ENCODE measurements at regions not wholly inside any gene's neighbourhood (a gene's known extent, or its start where the extent isn't known, plus 50 kb on each side); places are given as distances from the start of the nearest gene placed in this dataset.
"Not testable (repeated sequence)": the region's sequence is repeated elsewhere in the genome, so short reads cannot be mapped to it uniquely, and the experiment has no call there.

- no peak for DNase-seq
- H3K9me3 ChIP-seq (ENCODE audit: control insufficient read depth, low read depth, low read length), result no peaks in the 10 kb centered on the region
- no peak overlapping the region for H3K27ac ChIP-seq (ENCODE audit: low read length)
- H3K27me3 ChIP-seq (ENCODE audit: control insufficient read depth, insufficient read depth, low read length), result peaks cover 2% of the 10 kb centered on the region
- WGBS (ENCODE audit: insufficient coverage, low lambda C conversion rate), result 93% methylated on average over 2 of the region's 5 CpGs
- no peak overlapping the region for H3K4me3 ChIP-seq (ENCODE audit: low read length)
- H3K36me3 ChIP-seq (ENCODE audit: control insufficient read depth, insufficient read depth, low read length), result no peaks in the 10 kb centered on the region
- H3K4me1 ChIP-seq (ENCODE audit: control insufficient read depth, insufficient read depth, low read length), result no peaks in the 10 kb centered on the region
Measured at GRCh38 chr12:67048371-67048770, 220.8 kb upstream of the CAND1 start.

GRCh38 chr12:67049199-67049598 lies 220.0 kb upstream of the CAND1 start:
- not testable (repeated sequence) for H3K9me3 ChIP-seq (ENCODE audit: control insufficient read depth, low read depth, low read length); DNase-seq; H3K4me3 ChIP-seq (ENCODE audit: low read length); H3K4me1 ChIP-seq (ENCODE audit: control insufficient read depth, insufficient read depth, low read length); H3K27ac ChIP-seq (ENCODE audit: low read length); H3K36me3 ChIP-seq (ENCODE audit: control insufficient read depth, insufficient read depth, low read length); H3K27me3 ChIP-seq (ENCODE audit: control insufficient read depth, insufficient read depth, low read length)
- WGBS (ENCODE audit: insufficient coverage, low lambda C conversion rate), result no CpG with 5 or more reads among the region's 4 CpGs

DNA sequence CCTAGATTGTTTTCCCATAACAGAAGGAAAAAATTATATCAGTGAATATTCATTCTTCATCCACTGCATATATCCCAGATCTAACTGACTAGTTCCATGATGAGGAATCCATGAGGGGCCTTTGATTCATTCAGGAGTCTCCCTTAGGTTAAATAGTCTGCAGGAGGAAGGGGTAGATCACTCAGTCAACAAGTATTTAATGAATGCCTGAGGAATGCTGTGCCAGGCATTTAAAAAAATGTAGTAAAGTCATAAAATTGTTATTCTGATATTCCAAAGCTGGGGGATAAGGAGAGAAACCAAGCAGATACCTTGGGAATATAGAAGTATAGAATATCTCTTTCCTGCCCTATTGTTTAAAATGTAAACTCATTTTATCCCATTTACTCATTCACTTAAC lies 216.2 kb upstream of the CAND1 start:
- H3K36me3 ChIP-seq (ENCODE audit: control insufficient read depth, insufficient read depth, low read length), result no peaks in the 10 kb centered on the region
- no peak for DNase-seq
- H3K4me3 ChIP-seq (ENCODE audit: low read length), result no peak overlapping the region
- no peaks in the 10 kb centered on the region for H3K27me3 ChIP-seq (ENCODE audit: control insufficient read depth, insufficient read depth, low read length)
- no peaks in the 10 kb centered on the region for H3K4me1 ChIP-seq (ENCODE audit: control insufficient read depth, insufficient read depth, low read length)
- H3K9me3 ChIP-seq (ENCODE audit: control insufficient read depth, low read depth, low read length), result no peaks in the 10 kb centered on the region
- H3K27ac ChIP-seq (ENCODE audit: low read length), result no peak overlapping the region

- H3K27me3 ChIP-seq (ENCODE audit: control insufficient read depth, insufficient read depth, low read length), result no peaks in the 10 kb centered on the region
- no peak for DNase-seq
- no peaks in the 10 kb centered on the region for H3K9me3 ChIP-seq (ENCODE audit: control insufficient read depth, low read depth, low read length)
- no peak overlapping the region for H3K27ac ChIP-seq (ENCODE audit: low read length)
- no peak overlapping the region for H3K4me3 ChIP-seq (ENCODE audit: low read length)
- H3K36me3 ChIP-seq (ENCODE audit: control insufficient read depth, insufficient read depth, low read length), result no peaks in the 10 kb centered on the region
- no peaks in the 10 kb centered on the region for H3K4me1 ChIP-seq (ENCODE audit: control insufficient read depth, insufficient read depth, low read length)
Measured at GRCh38 chr12:67056329-67056728, 212.8 kb upstream of the CAND1 start.

DNA sequence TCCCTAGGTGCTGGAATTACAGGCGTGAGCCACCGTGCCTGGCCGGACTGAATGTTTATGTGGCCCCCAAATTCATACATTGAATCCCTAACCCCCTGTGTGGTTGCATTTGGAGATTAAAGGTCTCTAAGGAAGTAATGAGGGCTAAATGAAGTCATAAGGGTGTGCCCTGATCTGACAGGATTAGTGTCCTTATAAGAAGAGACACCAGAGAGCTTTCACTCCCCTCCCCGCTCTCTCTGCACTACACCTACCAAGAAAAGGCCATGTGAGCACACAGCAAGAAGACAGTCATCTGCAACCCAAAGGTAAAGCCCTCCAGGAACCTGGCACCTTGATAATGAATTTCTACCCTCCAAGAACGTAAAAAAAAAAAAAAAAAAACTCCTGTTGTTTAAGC lies 212.1 kb upstream of the CAND1 start:
- Histone ChIP-seq H3K4me3 (ENCODE audit: low read length) (no peak overlapping the region), H3K9me3 (ENCODE audit: control insufficient read depth, low read depth, low read length) (no peaks in the 10 kb centered on the region), H3K36me3 (ENCODE audit: control insufficient read depth, insufficient read depth, low read length) (no peaks in the 10 kb centered on the region), H3K4me1 (ENCODE audit: control insufficient read depth, insufficient read depth, low read length) (no peaks in the 10 kb centered on the region), H3K27me3 (ENCODE audit: control insufficient read depth, insufficient read depth, low read length) (peaks cover 2% of the 10 kb centered on the region), H3K27ac (ENCODE audit: low read length) (no peak overlapping the region)
- no peak for DNase-seq
- no CpG with 5 or more reads among the region's 5 CpGs for WGBS (ENCODE audit: insufficient coverage, low lambda C conversion rate)

GRCh38 chr12:67062193-67062592 lies 207.0 kb upstream of the CAND1 start:
- no peaks in the 10 kb centered on the region for H3K36me3 ChIP-seq (ENCODE audit: control insufficient read depth, insufficient read depth, low read length)
- no peak for DNase-seq
- 100% methylated on average over 1 of the region's 2 CpGs for WGBS (ENCODE audit: insufficient coverage, low lambda C conversion rate)
- H3K9me3 ChIP-seq (ENCODE audit: control insufficient read depth, low read depth, low read length), result no peaks in the 10 kb centered on the region
- H3K4me1 ChIP-seq (ENCODE audit: control insufficient read depth, insufficient read depth, low read length), result no peaks in the 10 kb centered on the region
- no peak overlapping the region for H3K27ac ChIP-seq (ENCODE audit: low read length)
- peaks cover 5% of the 10 kb centered on the region for H3K27me3 ChIP-seq (ENCODE audit: control insufficient read depth, insufficient read depth, low read length)
- H3K4me3 ChIP-seq (ENCODE audit: low read length), result no peak overlapping the region

DNA sequence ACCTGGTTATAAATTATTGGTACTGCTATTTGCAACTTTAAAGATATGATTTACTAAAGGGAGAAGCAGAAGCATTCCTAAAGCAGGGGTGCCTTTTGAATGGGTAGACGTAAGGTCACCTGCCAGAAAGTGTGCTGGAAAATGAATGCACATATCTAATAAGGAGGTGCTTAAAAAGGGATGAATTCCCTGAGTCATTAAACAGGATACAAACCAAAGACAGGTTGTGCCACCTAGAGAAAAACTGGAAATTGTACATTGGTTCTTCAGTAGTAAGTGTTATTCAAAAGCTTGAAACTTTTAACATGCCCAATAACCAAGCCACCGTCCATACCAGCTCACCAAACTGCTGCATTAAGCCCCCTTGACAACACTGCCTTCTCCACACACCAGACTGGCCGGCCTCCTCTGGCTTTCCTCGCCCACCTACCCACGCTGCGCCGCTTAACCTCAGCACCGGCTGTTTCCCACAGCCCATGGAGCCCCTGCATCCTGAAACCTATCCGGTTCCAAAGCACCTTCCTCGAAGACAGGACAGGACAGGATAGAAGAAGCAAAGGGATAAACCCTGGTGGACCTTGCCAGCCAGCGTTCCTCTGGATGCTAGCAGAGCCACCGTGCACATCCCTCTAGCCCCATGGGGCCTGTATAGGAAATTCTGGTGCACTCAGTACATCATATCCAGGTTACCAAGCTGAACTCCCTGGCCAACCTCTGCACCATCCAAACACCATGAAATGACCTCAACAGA lies 201.5 kb upstream of the CAND1 start:
- Histone ChIP-seq H3K4me1 (ENCODE audit: control insufficient read depth, insufficient read depth, low read length) (no peaks in the 10 kb centered on the region), H3K27ac (ENCODE audit: low read length) (no peak overlapping the region), H3K36me3 (ENCODE audit: control insufficient read depth, insufficient read depth, low read length) (no peaks in the 10 kb centered on the region), H3K9me3 (ENCODE audit: control insufficient read depth, low read depth, low read length) (no peaks in the 10 kb centered on the region), H3K27me3 (ENCODE audit: control insufficient read depth, insufficient read depth, low read length) (peaks cover 29% of the 10 kb centered on the region), H3K4me3 (ENCODE audit: low read length) (no peak overlapping the region)
- DNase-seq, result peak in 1 of 2 donors; percentile 14
- 17% methylated on average over 2 of the region's 12 CpGs for WGBS (ENCODE audit: insufficient coverage, low lambda C conversion rate)

DNA sequence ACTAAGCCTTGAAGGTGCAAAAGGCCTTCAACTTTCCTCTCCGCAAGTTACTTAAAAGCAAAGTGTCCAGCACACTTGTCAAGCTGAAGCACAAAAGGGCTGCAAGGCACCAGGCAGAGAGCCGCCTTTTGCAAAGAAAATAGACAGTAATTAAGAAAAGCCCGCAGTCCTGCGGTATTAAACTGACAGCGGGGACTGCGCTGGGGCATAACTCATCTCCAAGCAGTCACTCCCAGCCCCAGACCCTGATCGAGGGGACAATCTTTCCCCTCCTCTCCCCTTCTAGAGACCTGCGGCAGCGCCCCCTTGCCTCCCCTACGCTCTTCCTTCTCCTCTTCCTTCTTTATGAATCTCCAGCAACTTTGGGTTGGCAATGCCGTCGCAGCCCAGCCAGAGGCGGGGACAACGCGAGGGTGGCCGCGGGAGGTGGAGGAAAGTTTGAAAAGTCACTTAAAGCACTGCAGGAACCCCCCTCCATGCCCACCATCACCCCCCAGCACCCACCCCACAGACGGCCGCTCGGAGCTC lies 200.9 kb upstream of the CAND1 start:
- no peak overlapping the region for H3K27ac ChIP-seq (ENCODE audit: low read length)
- peak overlapping the region; percentile 49 for H3K4me3 ChIP-seq (ENCODE audit: low read length)
- peaks cover 29% of the 10 kb centered on the region for H3K27me3 ChIP-seq (ENCODE audit: control insufficient read depth, insufficient read depth, low read length)
- no peaks in the 10 kb centered on the region for H3K36me3 ChIP-seq (ENCODE audit: control insufficient read depth, insufficient read depth, low read length)
- no peaks in the 10 kb centered on the region for H3K9me3 ChIP-seq (ENCODE audit: control insufficient read depth, low read depth, low read length)
- WGBS (ENCODE audit: insufficient coverage, low lambda C conversion rate), result no CpG with 5 or more reads among the region's 20 CpGs
- DNase-seq, result peak; percentile 2 to 31
- no peaks in the 10 kb centered on the region for H3K4me1 ChIP-seq (ENCODE audit: control insufficient read depth, insufficient read depth, low read length)

GRCh38 chr12:67068761-67069450 lies 200.3 kb upstream of the CAND1 start:
- no CpG with 5 or more reads among the region's 81 CpGs for WGBS (ENCODE audit: insufficient coverage, low lambda C conversion rate)
- Histone ChIP-seq H3K9me3 (ENCODE audit: control insufficient read depth, low read depth, low read length) (no peaks in the 10 kb centered on the region), H3K4me3 (ENCODE audit: low read length) (peak overlapping the region; percentile 49), H3K27me3 (ENCODE audit: control insufficient read depth, insufficient read depth, low read length) (peaks cover 29% of the 10 kb centered on the region), H3K36me3 (ENCODE audit: control insufficient read depth, insufficient read depth, low read length) (no peaks in the 10 kb centered on the region), H3K4me1 (ENCODE audit: control insufficient read depth, insufficient read depth, low read length) (no peaks in the 10 kb centered on the region), H3K27ac (ENCODE audit: low read length) (peak overlapping the region; percentile 48)
- peak; percentile 20 to 61 for DNase-seq

DNA sequence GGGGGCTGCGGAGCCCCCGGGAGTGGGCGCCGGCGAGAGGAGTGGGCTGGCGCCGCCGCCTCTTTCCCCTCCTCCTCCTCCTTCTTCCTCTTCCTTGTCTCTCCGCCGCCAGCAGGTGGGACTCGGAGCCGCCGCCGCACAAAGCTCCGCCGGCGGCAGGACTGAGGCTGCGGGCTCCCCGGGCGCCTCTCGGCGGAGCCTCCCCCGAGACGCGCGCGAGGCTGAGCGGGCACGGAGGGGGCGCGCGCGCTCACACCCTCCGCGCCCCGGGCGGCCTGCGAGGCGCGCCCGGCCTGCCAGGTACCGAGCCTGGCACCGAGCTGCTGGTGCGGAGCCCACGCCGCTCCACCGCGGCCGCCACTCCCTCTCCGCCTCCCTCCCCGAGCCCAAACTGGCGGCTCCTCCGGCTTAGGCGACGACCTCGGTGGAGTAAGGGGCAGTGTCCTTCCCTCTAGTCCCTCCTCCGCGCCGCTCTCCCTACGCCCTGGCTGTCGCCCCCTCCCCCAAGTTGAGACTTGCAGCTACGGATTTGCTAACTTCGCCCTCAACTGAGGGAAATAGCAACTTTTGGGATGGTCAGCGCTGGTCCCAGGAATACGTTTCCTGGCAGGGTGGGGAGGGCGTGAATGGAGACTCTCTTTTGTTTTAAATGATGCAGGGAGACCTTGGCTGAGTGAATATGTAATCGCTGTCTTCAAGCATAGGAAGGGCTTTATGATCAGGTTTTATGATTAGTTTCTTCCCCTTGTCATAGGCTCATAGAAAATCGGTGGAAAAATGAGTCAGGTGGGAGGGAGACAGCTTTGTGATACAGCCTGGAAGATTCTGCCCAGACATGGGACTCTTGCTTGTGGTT lies 199.5 kb upstream of the CAND1 start:
- Histone ChIP-seq H3K9me3 (ENCODE audit: control insufficient read depth, low read depth, low read length) (no peaks in the 10 kb centered on the region), H3K4me1 (ENCODE audit: control insufficient read depth, insufficient read depth, low read length) (no peaks in the 10 kb centered on the region), H3K27me3 (ENCODE audit: control insufficient read depth, insufficient read depth, low read length) (peaks cover 35% of the 10 kb centered on the region), H3K4me3 (ENCODE audit: low read length) (peak overlapping the region; percentile 45), H3K36me3 (ENCODE audit: control insufficient read depth, insufficient read depth, low read length) (no peaks in the 10 kb centered on the region), H3K27ac (ENCODE audit: low read length) (no peak overlapping the region)
- WGBS (ENCODE audit: insufficient coverage, low lambda C conversion rate), result no CpG with 5 or more reads among the region's 68 CpGs
- DNase-seq, result peak; percentile 21 to 65

All from large intestine (tissue), 3 donors.